ENCODE measurements at regions not wholly inside any gene's neighbourhood (a gene's known extent, or its start where the extent isn't known, plus 50 kb on each side); places are given as distances from the start of the nearest gene placed in this dataset.
"Not testable (repeated sequence)": the region's sequence is repeated elsewhere in the genome, so short reads cannot be mapped to it uniquely, and the experiment has no call there.

DNA sequence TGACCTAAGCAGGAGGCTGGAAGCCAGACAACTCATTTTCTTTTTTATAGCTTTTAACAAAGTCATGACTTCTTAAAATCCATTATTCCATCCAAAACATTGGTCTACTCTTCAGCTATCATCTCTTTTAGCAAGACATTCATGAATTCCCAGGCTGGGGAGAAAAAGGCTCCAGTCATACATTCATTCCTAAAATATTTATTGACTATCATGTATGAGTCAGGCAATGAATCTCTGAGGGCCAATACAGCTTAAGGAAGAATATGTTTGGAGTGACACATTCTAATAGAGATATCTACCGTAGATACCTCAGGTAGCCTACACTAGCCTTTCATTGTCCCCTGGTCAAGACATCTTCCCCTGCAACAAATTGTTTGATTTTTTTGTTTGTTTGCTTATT is 196.4 kb upstream of the NANOGP8 start:
- DNase-seq = no peak

DNA sequence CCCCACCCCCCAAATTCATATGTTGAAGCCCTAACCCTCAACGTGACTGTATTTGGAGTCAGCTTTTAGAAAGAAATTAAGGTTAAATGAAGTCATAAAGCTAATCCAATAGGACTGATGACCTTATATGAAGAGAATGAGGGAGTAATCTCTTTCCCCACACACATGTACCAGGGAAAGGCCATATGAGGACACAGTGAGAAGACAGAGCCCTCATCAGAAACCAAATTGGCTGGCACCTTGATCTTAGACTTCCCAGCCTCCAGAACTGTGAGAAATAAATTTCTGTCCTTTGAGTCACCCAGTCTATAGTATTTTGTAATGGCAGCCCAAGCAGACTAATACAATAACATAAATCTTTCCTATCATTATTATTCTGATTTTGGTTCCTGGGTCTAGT is 194.7 kb upstream of the NANOGP8 start:
- no peak for DNase-seq

DNA sequence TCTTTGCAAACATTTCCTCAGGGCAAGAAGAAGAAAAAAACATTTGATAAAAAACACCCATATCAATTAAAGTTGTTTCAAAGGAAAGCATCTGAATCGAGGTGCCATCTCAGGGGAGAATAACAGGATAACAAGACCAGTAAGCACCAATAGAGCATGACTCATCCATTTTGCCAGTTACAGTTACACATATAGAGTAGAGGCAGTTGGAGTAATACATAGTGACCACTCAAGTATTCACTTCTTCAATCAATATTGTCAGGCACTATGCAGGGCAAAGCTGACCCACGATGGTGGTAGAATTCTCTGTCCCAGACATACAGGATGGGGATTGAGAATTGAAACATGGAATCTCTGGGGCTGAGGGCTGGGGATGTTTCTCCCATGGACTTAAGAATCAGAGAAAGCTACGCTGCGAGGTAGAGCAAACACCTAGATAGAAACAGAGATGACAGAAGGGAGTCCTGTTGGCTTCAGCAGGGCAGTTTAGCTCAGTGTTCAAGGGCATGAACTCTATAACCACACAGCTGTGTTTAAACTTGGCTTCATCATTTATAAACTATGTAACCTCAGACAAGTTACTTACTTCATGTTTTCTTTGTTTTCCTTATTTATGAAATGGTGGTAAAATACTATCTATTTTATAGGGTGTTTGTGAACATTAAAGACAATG is 186.4 kb upstream of the NANOGP8 start:
- DNase-seq = no peak

DNA sequence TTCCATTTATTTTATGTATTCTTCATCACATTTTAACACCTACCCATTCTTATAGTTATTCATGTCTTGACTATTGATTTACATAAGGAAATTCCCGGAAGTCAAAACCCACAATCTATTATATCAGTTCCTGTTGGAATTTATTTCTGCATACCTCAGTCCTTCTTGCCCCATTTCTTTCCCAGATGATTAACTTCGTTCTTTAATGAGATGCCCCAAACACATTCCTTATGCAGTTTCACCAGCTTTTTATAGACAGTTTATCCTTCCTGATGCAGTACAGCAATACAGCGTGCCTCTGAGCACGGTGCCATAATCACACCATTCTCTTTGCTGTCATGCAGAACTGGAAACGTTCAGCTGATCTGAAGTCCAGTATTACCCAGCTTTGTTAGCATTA is 175.8 kb upstream of the NANOGP8 start:
- DNase-seq = no peak

DNA sequence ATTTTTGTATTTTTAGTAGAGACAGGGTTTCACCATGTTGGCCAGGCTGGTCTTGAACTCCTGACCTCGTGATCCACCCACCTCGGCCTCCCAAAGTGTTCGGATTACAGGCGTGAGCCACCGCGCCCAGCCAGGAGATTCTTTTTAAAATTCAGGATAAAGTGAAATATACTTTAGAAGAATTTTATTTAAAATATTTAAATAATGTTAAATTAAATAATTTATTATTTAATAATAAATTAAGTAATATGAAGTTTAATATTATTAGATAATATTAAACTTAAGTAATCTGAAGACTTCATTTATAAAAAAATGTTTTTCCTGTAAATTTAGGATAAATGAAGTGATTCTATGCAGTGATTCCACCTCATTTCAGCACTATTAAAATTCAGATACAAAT is 175.2 kb upstream of the NANOGP8 start:
- not testable (repeated sequence) for DNase-seq

DNA sequence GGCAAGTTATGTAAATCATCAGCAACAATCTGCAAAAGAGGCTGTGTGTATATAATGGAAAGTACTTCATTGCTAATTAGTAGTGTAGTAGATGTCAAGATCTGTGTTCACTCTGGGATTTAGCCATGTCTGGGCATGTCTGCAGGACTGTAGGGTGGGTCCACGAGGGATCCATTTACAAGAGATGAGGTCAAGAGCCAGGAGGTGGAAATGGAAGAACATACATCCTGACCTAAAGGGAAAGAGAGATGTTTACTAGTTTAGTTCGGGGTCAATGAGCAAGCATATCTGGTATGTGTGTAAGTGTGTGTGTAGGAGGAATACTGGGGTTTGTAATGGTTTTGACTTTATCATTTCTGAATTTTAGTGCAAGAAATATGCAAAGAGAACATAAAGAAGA is 171.5 kb upstream of the NANOGP8 start:
- peak; percentile 43 for DNase-seq

DNA sequence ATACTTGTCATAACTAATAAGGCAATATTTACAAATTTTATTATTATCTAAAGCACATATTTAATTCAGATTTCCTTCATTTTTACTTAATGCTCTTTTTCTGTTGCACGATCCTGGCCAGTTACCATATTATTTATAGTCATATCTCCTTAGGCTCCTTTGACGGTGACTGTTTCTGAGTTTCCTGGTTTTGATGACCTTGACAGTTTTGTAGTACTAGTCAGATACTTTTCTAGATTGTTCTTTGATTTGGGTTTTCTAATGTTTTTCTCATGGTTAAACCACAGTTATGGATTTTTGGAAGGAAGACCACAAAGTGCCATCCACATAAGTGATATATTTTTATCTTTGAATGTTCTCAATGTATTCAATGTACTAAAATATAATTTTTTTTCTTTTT is 171.0 kb upstream of the NANOGP8 start:
- DNase-seq = no peak

DNA sequence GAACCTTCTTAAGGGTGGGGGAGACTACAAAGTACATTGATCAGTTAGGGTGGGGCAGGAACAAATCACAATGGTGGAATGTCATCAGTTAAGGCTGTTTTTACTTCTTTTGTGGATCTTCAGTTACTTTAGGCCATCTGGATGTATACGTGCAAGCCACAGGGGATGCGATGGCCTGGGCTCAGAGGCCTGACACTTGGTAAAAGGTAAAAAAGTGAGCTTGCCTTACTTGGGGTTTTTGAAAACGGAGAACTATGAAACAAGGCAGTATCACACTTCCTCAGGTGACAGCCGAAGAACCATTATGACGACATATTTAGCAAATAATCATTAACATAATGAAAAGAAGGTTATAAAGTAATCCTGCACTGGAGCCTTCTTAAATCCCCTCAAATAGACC is 169.8 kb upstream of the NANOGP8 start:
- DNase-seq = not testable (repeated sequence)

DNA sequence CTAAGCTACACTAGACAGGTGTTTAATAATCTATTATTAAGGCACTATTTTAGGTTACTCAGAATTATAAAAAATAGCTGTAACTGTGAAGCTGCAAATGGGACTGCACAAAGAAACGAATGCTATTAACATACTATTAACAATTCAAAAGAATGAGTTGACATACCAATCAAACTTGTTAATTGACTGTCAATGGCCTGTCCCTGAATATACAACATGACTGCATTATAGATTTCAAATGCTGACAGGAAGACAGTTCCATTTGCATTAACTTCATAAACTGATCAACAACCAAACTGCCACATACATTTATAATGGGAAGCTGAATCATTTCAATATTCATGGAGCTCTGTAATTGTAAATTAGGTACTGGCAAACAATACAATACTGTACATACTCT is 169.0 kb upstream of the NANOGP8 start:
- no peak for DNase-seq

DNA sequence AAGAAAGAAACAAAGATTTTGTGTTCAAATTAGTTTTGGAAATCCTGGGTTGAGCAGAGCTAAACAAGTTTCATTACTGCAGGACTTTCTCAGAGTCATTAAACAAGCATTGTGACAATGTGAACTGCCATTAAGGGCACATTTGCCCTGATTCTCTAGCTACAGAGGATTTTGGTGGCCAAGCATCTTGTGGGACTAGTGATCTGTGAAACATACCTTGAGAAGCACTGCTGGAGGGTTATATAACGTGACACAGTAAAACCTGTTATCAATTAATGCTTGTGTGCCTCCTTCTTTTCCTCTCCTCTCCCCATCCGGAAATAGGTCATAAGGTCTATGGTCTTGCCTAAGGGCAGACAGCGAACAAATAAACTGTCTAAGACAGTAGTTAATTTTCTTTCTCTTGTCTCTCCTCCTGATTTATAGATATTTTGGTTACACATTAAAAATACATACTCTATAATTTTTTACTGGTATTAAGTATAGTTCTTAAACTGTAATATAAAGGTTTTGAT is 167.3 kb upstream of the NANOGP8 start:
- DNase-seq = no peak

DNA sequence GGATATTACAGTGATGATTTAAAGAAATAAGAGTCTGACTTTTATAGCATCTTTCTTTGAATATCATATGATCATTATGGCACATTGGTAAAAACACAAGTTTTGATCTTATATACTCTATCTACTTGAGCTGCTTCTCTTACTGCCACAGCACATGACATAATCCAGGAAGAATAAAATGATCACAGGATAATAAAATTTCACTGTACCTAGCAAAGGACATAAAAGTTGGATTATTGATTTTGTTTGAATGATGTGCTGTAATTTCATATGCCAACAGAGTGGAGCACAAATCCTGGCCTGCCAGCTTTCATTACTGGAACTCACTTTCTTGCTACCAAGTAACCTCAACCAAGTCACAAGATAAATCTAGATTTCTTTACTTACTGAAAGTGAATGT is 162.1 kb upstream of the NANOGP8 start:
- DNase-seq = no peak

DNA sequence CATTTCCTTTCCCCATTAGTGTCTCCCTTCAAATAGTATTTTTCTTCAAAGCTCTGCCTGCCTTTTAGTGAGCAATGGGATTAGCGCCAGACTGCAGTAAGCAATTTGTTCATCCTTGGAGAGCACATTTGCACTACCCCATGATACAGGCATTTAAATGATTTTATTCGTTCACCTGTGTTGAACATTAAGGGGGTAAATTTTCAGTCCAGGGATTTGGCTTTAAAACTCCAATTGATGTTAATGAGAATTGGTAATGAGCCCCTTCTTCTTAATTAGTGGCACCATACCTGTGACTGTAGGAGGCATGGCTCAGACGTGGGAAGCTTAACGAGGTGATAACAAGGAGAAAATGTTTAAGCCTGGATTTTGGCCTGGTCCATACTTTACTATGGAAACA is 161.4 kb upstream of the NANOGP8 start:
- DNase-seq = no peak

DNA sequence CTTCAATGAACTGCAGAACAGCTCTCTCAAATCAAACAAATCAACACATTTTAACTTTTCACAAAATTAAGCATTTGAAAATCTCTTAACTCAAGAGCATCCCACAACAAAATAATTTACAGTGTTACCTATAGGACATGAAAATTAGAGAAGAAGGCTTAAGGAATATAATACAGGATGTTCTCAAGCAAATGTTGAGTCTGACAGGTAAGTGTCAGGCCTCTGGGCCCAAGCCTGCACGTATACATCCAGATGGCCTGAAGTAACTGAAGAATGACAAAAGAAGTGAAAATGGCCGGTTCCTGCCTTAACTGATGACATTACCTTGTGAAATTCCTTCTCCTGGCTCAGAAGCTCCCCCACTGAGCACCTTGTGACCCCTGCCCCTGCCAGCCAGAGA is 160.6 kb upstream of the NANOGP8 start:
- DNase-seq = not testable (repeated sequence)

DNA sequence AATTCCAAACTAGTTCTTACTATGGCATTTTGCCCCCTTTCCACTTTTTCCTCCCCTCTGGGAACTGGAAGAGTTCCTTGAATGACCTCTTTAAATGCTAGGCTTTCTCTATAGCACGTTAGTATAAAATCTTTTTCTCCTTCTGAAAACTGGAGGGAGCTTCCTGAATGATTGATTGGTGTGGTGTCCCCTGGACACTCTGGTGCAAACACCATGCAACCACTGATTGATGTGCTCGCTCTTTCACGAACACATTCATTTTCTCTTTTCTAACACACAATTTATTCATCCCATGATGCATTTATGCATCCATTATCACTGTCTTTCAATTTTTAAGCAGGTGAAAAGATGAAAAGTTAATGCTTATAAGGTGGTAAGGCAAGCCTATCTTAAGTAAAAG is 159.1 kb upstream of the NANOGP8 start:
- DNase-seq = no peak

DNA sequence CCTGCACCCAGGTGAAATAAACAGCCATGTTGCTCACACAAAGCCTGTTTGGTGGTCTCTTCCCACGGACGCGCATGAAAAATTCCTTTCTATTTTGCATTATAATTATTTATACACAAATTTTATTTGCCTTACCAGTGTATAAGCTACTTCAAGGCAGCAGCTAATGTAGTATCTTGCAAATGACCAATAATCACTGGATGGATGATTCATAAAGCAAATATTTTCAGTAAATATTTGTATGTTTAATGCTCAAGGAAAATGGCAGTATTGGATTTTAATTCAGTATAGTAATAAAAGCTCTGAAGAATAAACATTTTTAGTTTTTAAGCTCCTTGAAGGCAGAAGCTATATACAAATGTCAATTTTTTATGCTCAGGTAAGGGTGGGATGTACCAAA is 158.7 kb upstream of the NANOGP8 start:
- DNase-seq = no peak

DNA sequence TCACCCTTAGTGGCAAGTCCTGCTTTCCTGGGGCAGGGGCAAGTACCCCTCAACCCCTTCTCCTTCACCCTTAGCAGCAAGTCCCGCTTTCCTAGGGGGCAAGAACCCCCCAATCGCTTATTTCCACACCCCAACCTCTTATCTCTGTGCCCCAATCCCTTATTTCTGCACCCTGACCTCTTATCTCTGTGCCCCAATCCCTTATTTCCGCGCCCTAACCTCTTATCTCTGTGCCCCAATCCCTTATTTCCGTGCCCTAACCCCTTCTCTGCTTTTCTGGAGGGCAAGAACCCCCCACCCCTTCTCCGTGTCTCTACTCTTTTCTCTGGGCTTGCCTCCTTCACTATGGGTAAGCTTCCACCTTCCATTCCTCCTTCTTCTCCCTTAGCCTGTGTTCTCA is 154.6 kb upstream of the NANOGP8 start:
- DNase-seq = not testable (repeated sequence)

DNA sequence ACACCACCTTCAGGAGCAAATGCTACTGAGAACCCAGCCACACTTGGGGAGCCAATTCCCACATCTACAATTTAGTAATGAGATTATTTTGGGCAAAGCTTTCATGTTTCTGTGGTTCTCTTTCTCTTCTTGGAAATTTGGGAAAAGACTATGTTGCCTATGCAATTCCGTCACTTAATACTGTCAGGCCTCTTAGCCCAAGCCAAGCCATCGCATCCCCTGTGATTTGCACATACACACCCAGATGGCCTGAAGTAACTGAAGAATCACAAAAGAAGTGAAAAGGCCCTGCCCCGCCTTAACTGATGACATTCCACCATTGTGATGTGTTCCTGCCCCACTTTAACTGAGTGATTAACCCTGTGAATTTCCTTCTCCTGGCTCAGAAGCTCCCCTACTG is 153.4 kb upstream of the NANOGP8 start:
- not testable (repeated sequence) for DNase-seq

DNA sequence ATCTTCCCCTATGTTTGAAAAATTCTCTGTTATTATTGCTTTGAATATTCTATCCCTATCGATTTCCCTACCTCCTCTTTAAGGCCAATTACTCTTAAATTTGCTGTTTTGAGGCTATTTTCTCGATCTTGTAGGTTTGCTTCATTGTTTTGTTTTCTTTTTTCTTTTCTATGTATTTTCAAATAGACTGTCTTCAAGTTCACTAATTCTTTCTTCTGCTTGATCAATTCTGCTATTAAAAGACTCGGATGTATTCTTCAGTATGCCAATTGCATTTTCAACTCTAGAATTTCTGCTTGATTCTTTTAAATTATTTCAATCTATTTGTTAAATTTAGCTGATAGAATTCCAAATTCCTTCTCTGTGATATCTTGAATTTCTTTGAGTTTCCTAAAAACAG is 144.0 kb upstream of the NANOGP8 start:
- no peak for DNase-seq

DNA sequence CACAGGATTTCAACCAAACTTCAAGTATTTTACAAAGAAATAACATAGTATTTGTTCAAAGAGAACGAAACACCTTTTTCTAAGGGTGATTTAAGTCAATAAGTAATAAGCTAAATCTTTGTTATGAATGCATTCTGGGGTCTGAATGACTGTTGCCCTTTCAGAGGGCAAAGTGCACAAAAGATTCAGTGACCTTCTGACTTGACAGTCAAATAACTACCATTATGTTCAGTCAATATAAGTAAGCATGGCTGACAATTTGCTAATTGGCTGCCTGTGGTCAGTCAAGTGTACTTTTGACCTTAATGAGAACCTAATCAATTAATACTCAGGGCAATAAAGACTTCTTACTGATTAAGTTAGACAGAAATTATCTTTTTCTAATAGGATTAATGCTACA is 133.1 kb upstream of the NANOGP8 start:
- DNase-seq = no peak

DNA sequence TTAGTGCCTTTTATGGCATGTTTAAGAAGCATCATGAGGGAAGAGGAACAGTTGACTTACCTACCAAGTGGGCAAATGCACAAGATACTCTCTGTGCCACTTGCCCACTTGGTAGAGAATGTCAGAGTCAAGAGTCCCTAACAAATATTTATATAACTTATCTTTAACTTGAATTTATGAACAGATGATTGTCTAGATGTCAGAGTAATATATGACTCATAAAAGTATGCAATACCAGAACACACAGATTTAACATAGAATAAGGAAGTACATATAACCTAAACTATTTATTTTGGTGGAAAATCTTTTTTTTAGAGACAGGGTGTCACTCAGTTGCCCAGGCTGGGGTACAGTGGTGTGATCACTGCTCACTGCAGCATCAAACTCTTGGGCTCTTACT is 130.0 kb upstream of the NANOGP8 start:
- DNase-seq = no peak

DNA sequence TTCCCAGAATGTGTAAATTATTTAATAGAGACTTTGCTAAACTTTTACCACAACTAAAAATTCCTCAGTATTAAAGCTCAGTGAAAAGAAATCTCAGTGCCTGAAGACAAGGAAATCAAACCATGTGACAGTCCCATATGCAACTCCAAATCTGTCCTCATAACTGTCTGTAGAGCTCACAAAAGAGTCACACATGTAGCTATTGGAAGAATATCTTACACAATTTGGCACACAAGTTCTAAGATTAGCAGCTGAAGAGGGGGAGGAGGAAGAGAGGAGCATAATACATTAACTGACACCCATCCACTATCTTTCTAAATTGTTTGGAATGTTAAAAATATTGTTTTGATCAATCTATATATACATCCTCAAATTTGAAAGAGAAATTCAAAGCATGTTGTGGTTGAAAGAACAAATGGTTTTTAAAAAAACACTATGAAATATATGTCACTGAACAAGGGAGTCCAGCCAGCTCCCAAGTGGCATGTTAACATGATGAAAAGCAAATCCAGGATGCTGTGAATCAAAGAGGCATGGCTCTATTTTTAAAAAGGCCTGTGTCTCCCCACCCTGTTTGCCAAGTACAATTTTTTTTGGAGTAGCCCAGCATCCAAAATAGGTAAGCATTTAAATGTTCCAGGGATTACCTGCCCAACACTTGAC is 126.3 kb upstream of the NANOGP8 start:
- DNase-seq = no peak

DNA sequence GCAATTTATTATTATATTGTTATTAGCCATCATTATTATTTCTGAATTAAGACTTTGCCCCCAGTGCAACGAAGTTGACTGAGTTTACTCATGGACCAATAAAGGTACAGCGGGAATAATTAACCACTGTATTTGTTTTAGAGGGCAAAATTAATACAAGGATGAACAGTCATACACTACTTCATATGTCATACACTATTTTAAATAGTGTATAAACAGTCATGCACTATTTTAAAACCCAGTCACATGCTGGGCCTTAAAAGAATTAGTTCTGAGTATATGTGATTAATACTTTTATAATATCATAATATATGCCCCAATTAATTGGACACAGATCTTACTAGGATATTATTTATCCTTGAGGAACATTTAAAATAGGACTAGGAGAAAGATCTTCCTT is 125.3 kb upstream of the NANOGP8 start:
- DNase-seq = no peak

DNA sequence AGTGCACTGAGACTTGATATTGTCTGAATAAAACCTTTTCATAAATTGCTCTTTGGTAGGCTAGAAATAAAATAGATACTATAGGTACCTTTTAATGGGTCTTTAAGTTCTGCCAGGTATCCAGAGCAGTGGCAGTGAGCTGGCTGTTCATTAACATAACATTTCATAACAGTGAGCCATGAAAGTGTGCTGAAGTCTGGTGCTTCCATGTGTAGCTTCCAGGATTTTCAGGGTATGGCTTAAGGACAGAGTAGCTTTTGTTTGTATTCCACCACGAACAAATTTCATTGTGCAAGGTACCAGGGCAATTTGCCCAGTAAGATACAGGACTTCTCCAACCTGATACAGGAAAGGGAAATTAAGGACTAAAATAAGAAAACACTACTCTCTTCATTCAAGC is 124.7 kb upstream of the NANOGP8 start:
- no peak for DNase-seq

DNA sequence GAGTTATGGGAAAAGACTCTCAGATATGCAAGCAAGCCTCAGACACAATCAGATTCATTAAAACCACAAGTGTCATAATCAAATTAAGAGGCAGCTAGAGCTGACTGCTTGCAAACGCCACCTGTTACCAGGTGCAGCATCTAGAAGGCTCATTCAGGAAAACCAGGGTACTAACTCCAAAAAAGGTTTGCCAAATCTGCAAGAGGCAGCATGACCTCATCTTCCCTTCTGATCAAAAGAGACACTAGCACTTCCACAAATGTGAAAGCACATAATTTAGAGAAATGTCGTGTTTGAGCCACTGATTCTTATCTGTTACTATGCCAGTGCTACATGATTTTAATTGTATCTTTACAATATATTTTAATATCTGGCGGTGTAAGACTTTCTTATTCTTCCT is 123.3 kb upstream of the NANOGP8 start:
- no peak for DNase-seq
